Neural progenitor cell (in vitro differentiated cells): ENCODE measurements at regions not wholly inside any gene's neighbourhood (a gene's known extent, or its start where the extent isn't known, plus 50 kb on each side); places are given as distances from the start of the nearest gene placed in this dataset.

Experiments used
- DNase-seq: peaks from one replicate; pipeline ENCODE4 v3.0.0-alpha.2; 2016; ENCODE audit warnings: low spot score
- H2AFZ ChIP-seq: fragments of 200-600 bp; sonication (generic); replicated peaks from 2 replicates; pipeline ENCODE4 v1.6.1; 2016; ENCODE audit warnings: antibody characterized with exemption
- H3F3A ChIP-seq: fragments of 200-600 bp; sonication (generic); 2 replicates; pipeline ENCODE4 v1.6.1; 2016; ENCODE audit warnings: antibody characterized with exemption, low read depth
- H3K27ac ChIP-seq: fragments of 200-600 bp; sonication (generic); 2 replicates; pipeline ENCODE4 v1.5.1; 2016; ENCODE audit warnings: mild to moderate bottlenecking
- H3K27me3 ChIP-seq: fragments of 200-600 bp; sonication (generic); 2 replicates; pipeline ENCODE4 v1.6.1; 2016; ENCODE audit warnings: mild to moderate bottlenecking, moderate library complexity
- H3K36me3 ChIP-seq: fragments of 200-600 bp; sonication (generic); 2 replicates; pipeline ENCODE4 v1.5.1; 2016
- H3K4me1 ChIP-seq: fragments of 200-600 bp; sonication (generic); 2 replicates; pipeline ENCODE4 v1.6.1; 2016; ENCODE audit warnings: mixed run types
- H3K4me2 ChIP-seq: fragments of 200-600 bp; sonication (generic); 2 replicates; pipeline ENCODE4 v1.6.1; 2016
- H3K4me3 ChIP-seq: fragments of 200-600 bp; sonication (generic); 2 replicates; pipeline ENCODE4 v1.5.1; 2016
- H3K79me2 ChIP-seq: fragments of 200-600 bp; sonication (generic); 2 replicates; pipeline ENCODE4 v1.6.1; 2016; ENCODE audit warnings: low read depth
- H3K9ac ChIP-seq: fragments of 200-600 bp; sonication (generic); 2 replicates; pipeline ENCODE4 v1.6.1; 2016
- H3K9me3 ChIP-seq: fragments of 200-600 bp; sonication (generic); 2 replicates; pipeline ENCODE4 v1.5.1; 2016; ENCODE audit warnings: low read depth
- H4K20me1 ChIP-seq: fragments of 200-600 bp; sonication (generic); 2 replicates; pipeline ENCODE4 v1.6.1; 2016; ENCODE audit warnings: low read depth
- H3K27ac Mint-ChIP-seq: 3 replicates; pipeline ENCODE4 v1.8.0; 2021; ENCODE audit warnings: mixed read lengths
- H3K27me3 Mint-ChIP-seq: 2 replicates; pipeline ENCODE4 v1.8.0; 2022; ENCODE audit warnings: low read depth, mild to moderate bottlenecking, inconsistent platforms, moderate library complexity, mixed read lengths; ENCODE audit not compliant: insufficient read depth
- H3K36me3 Mint-ChIP-seq: 3 replicates; pipeline ENCODE4 v1.8.0; 2021; ENCODE audit warnings: mixed read lengths
- H3K4me1 Mint-ChIP-seq: 3 replicates; pipeline ENCODE4 v1.8.0; 2021; ENCODE audit warnings: mixed read lengths
- H3K4me3 Mint-ChIP-seq: 3 replicates; pipeline ENCODE4 v1.8.0; 2021; ENCODE audit warnings: mild to moderate bottlenecking, moderate library complexity, mixed read lengths
- H3K9me3 Mint-ChIP-seq: 3 replicates; pipeline ENCODE4 v1.8.0; 2020; ENCODE audit warnings: mixed read lengths
- EZH2 ChIP-seq: fragments of 200-600 bp; sonication (generic); IDR thresholded peaks from 2 replicates; pipeline ENCODE4 v1.6.1; 2017; ENCODE audit warnings: antibody characterized with exemption, mild to moderate bottlenecking, moderate library complexity
- EZH2phosphoT487 ChIP-seq: fragments of 200-600 bp; sonication (generic); IDR thresholded peaks from 2 replicates; pipeline ENCODE4 v1.6.1; 2017; ENCODE audit warnings: antibody characterized with exemption
- TF ChIP-seq, protein P1 (sequence below): fragments of 200-600 bp; sonication (generic); IDR thresholded peaks from 2 replicates; pipeline ENCODE4 v1.5.1; 2017; ENCODE audit warnings: antibody characterized with exemption, mild to moderate bottlenecking

DNA sequence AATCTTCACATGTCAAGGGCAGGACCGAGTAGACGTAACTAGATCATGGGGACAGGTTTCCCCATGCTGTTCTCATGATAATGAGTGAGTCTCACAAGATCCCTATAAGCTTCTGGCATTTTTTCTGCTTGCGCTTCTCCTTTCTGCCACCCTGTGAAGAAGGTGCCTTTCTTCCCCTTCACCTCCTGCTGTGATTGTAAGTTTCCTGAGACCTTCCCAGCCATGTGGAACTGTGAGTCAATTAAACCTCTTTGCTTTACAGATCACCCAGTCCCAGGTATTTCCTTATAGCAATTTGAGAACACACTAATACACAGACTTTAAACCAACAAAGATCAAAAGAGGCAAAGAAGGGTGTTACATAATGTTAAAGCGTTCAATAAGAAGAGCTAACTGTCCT, 156.6 kb upstream of the UBE2E2 start:
- H3K9me3 ChIP-seq, result no peaks in the 10 kb centered on the region
- Mint-ChIP-seq H3K36me3 (no peaks in the 10 kb centered on the region), H3K9me3 (peaks cover 20% of the 10 kb centered on the region), H3K4me1 (no peaks in the 10 kb centered on the region), H3K27ac (no peak overlapping the region), H3K27me3 (no peaks in the 10 kb centered on the region), H3K4me3 (no peak overlapping the region)
- no peak overlapping the region for H3K4me3 ChIP-seq
- no peaks in the 10 kb centered on the region for H4K20me1 ChIP-seq
- no peaks in the 10 kb centered on the region for H3K79me2 ChIP-seq
- no peak for DNase-seq
- no peak overlapping the region for H2AFZ ChIP-seq
- H3F3A ChIP-seq, result no peaks in the 10 kb centered on the region
- no peaks in the 10 kb centered on the region for H3K27me3 ChIP-seq
- no peak overlapping the region for H3K4me2 ChIP-seq
- TF ChIP-seq EZH2phosphoT487, result no peak
- TF ChIP-seq, protein P1, sequence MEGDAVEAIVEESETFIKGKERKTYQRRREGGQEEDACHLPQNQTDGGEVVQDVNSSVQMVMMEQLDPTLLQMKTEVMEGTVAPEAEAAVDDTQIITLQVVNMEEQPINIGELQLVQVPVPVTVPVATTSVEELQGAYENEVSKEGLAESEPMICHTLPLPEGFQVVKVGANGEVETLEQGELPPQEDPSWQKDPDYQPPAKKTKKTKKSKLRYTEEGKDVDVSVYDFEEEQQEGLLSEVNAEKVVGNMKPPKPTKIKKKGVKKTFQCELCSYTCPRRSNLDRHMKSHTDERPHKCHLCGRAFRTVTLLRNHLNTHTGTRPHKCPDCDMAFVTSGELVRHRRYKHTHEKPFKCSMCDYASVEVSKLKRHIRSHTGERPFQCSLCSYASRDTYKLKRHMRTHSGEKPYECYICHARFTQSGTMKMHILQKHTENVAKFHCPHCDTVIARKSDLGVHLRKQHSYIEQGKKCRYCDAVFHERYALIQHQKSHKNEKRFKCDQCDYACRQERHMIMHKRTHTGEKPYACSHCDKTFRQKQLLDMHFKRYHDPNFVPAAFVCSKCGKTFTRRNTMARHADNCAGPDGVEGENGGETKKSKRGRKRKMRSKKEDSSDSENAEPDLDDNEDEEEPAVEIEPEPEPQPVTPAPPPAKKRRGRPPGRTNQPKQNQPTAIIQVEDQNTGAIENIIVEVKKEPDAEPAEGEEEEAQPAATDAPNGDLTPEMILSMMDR, result no peak
- no peak for TF ChIP-seq EZH2
- no peaks in the 10 kb centered on the region for H3K4me1 ChIP-seq
- H3K9ac ChIP-seq, result no peak overlapping the region
- no peaks in the 10 kb centered on the region for H3K36me3 ChIP-seq
- no peak overlapping the region for H3K27ac ChIP-seq

GRCh38 chr3:23051240-23052140, 151.6 kb upstream of the UBE2E2 start:
- Histone ChIP-seq H3K9ac (no peak overlapping the region), H3K4me2 (no peak overlapping the region), H3K27ac (no peak overlapping the region), H3K4me1 (no peaks in the 10 kb centered on the region), H3K27me3 (no peaks in the 10 kb centered on the region), H2AFZ (no peak overlapping the region), H3K9me3 (no peaks in the 10 kb centered on the region), H4K20me1 (no peaks in the 10 kb centered on the region), H3K36me3 (no peaks in the 10 kb centered on the region), H3K4me3 (no peak overlapping the region), H3F3A (no peaks in the 10 kb centered on the region), H3K79me2 (no peaks in the 10 kb centered on the region)
- Mint-ChIP-seq H3K27ac (no peak overlapping the region), H3K27me3 (no peaks in the 10 kb centered on the region), H3K36me3 (no peaks in the 10 kb centered on the region), H3K4me1 (no peaks in the 10 kb centered on the region), H3K9me3 (peaks cover 5% of the 10 kb centered on the region), H3K4me3 (no peak overlapping the region)
- no peak for DNase-seq
- TF ChIP-seq EZH2 (no peak), EZH2phosphoT487 (no peak)
- TF ChIP-seq, protein P1, result no peak

DNA sequence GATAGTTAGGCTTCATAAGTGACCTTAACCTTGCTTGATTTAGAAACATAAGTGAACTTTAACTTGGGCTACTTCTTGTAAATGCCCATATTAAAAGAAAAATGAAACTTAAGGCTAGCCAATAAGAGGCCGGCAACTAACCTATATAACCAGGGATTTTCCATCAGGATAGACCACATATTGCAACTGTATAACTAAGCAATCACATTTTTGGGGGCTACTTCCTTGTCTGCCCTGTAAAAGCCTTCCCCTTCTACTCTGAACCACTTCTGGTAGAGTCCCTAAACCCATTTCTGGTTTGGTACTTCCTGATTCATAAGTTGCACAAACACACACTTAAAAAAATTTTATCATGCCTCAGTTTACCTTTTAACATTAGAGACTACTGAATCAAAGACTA, 150.9 kb upstream of the UBE2E2 start:
- no peak overlapping the region for H2AFZ ChIP-seq
- Mint-ChIP-seq H3K4me1 (no peaks in the 10 kb centered on the region), H3K27ac (no peak overlapping the region), H3K9me3 (peaks cover 3% of the 10 kb centered on the region), H3K4me3 (no peak overlapping the region), H3K27me3 (no peaks in the 10 kb centered on the region), H3K36me3 (no peaks in the 10 kb centered on the region)
- H4K20me1 ChIP-seq, result no peaks in the 10 kb centered on the region
- H3K79me2 ChIP-seq, result no peaks in the 10 kb centered on the region
- H3K4me3 ChIP-seq, result no peak overlapping the region
- H3K9me3 ChIP-seq, result no peaks in the 10 kb centered on the region
- H3K36me3 ChIP-seq, result no peaks in the 10 kb centered on the region
- no peak for DNase-seq
- no peak overlapping the region for H3K9ac ChIP-seq
- TF ChIP-seq EZH2phosphoT487, result no peak
- TF ChIP-seq, protein P1, result no peak
- TF ChIP-seq EZH2, result no peak
- H3K4me1 ChIP-seq, result no peaks in the 10 kb centered on the region
- H3F3A ChIP-seq, result no peaks in the 10 kb centered on the region
- no peak overlapping the region for H3K4me2 ChIP-seq
- H3K27me3 ChIP-seq, result no peaks in the 10 kb centered on the region
- H3K27ac ChIP-seq, result no peak overlapping the region
